ENCODE measurements at regions not wholly inside any gene's neighbourhood (a gene's known extent, or its start where the extent isn't known, plus 50 kb on each side); places are given as distances from the start of the nearest gene placed in this dataset.

DNA sequence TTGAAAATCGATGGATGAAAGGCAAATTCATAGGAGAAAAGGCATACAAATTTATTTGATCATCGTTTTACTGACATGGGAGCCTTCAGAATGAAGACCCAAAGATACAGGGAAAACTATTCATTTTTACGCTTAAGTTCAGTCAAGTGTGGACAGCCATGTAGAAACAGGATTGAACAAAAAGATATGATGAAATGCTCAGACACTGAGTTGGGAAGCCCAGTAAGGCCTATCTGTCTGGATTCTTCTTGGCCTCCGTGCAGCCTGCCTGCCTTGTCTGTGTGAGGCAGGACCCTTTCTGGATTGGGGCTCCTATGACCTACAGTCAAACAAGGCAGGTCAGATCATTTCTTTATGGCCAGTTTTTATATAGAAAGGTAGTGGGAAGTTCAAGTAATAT, 203.8 kb upstream of the MYL2 start (continued):
- TF ChIP-seq TAF1 (IDR thresholded peaks at IDR 0.05; ENCODE audit: low read depth, low read length) (no peak), POLR2AphosphoS5 (IDR thresholded peaks at IDR 0.05; ENCODE audit: low read depth, low read length) (no peak), EGR1 (IDR thresholded peaks at IDR 0.05; ENCODE audit: borderline replicate concordance, low read depth, low read length) (no peak), TEAD4 (IDR thresholded peaks at IDR 0.05; ENCODE audit: low read depth, low read length) (no peak)
